ENCODE measurements at regions not wholly inside any gene's neighbourhood (a gene's known extent, or its start where the extent isn't known, plus 50 kb on each side); places are given as distances from the start of the nearest gene placed in this dataset.

DNA sequence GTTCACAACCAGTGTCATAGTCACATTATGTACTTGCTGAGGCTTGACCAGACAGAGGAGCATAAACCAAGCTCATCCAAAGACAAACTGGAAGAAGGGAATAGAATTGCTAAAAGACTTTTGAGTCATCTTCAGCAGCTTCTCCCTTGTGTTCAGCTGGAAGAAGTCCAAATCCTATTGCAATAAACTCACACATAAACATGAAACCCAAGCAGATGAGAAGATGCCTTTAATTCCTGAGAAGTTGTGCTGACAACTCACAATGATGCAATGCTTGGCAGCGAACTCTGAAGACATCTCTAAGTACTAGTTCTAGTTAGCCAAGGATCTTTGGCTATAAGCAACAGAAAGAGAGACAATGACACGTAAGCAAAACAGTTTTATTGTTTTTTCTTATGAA, 642.1 kb downstream of the KCTD16 start:
- peak; percentile 1 for DNase-seq (ENCODE audit: extremely low read depth, low read depth)
- H3K4me3 ChIP-seq (replicated peaks; ENCODE audit: low read depth, low read length), result no peak overlapping the region
- TF ChIP-seq, protein P1, sequence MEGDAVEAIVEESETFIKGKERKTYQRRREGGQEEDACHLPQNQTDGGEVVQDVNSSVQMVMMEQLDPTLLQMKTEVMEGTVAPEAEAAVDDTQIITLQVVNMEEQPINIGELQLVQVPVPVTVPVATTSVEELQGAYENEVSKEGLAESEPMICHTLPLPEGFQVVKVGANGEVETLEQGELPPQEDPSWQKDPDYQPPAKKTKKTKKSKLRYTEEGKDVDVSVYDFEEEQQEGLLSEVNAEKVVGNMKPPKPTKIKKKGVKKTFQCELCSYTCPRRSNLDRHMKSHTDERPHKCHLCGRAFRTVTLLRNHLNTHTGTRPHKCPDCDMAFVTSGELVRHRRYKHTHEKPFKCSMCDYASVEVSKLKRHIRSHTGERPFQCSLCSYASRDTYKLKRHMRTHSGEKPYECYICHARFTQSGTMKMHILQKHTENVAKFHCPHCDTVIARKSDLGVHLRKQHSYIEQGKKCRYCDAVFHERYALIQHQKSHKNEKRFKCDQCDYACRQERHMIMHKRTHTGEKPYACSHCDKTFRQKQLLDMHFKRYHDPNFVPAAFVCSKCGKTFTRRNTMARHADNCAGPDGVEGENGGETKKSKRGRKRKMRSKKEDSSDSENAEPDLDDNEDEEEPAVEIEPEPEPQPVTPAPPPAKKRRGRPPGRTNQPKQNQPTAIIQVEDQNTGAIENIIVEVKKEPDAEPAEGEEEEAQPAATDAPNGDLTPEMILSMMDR (IDR thresholded peaks at IDR 0.05; ENCODE audit: low read depth, low read length, missing control alignments), result no peak

GRCh38 chr5:144800169-144800568, 629.5 kb downstream of the KCTD16 start:
- TF ChIP-seq, protein P1 (IDR thresholded peaks at IDR 0.05; ENCODE audit: low read depth, low read length, missing control alignments), result no peak
- no peak for DNase-seq (ENCODE audit: extremely low read depth, low read depth)
- no peak overlapping the region for H3K4me3 ChIP-seq (replicated peaks; ENCODE audit: low read depth, low read length)

DNA sequence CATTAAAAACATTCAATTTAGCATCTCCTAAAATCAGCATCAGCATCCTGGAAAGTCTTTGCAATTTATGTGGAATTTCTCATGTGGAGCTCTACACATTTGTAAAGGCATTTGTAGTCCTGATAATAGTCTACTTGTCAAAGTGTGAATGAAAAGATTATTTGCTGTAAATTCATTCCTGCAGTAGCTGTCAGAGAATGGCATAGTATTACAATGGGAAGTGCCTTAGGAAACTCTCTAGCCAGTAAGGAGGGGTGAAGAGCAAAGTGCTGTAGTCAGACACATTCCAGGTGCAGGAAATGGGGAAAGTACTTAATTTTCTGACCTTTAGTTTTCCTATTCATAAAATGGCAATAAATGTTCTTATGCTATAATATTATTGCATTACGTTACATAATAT, 627.9 kb downstream of the KCTD16 start:
- TF ChIP-seq, protein P1 (IDR thresholded peaks at IDR 0.05; ENCODE audit: low read depth, low read length, missing control alignments), result no peak
- no peak for DNase-seq (ENCODE audit: extremely low read depth, low read depth)
- no peak overlapping the region for H3K4me3 ChIP-seq (replicated peaks; ENCODE audit: low read depth, low read length)

DNA sequence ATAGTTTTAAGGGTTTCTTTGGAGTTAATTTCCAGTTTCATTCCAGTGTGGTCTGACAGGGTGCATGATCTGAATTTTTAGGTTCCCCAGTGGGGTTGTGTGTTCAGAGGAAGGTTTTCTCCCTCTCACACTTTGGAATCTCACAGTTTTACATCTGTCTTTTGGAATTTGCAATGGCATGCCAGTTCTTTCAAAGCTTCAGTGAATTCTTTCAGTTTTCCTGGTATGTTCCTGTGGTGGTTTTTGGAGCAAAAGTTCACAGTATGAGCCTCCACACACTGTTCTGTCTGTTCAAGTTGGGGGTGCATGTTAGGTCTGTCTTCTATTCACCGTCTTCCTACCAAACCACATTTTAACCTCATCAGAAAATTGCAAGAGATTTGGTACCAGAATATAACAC, 624.2 kb downstream of the KCTD16 start:
- H3K4me3 ChIP-seq (replicated peaks; ENCODE audit: low read depth, low read length), result no peak overlapping the region
- TF ChIP-seq, protein P1 (IDR thresholded peaks at IDR 0.05; ENCODE audit: low read depth, low read length, missing control alignments), result no peak
- no peak for DNase-seq (ENCODE audit: extremely low read depth, low read depth)

- TF ChIP-seq, protein P1 (IDR thresholded peaks at IDR 0.05; ENCODE audit: low read depth, low read length, missing control alignments), result no peak
- DNase-seq (ENCODE audit: extremely low read depth, low read depth), result no peak
- no peak overlapping the region for H3K4me3 ChIP-seq (replicated peaks; ENCODE audit: low read depth, low read length)
Observed at GRCh38 chr5:144788556-144788955, 617.9 kb downstream of the KCTD16 start.

DNA sequence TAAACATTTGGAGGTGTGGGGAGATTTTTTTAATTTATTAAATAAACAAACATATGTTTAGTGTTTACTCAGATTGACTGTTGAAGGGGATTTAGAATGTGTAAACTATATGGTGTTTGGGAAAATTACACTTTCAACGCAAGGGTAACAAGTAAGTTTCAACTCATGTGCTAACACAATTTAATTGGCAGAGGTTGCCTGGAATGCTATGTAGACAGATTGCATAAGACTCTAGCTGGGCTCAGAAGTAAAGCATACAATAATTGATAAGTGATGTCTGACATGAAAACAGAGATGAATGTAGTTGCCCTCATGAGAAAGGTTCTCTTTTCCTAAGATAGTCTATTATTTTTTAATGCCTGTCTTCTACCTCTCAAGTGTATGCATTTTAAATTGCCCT, 617.4 kb downstream of the KCTD16 start:
- H3K4me3 ChIP-seq (replicated peaks; ENCODE audit: low read depth, low read length), result no peak overlapping the region
- no peak for DNase-seq (ENCODE audit: extremely low read depth, low read depth)
- TF ChIP-seq, protein P1 (IDR thresholded peaks at IDR 0.05; ENCODE audit: low read depth, low read length, missing control alignments), result no peak

GRCh38 chr5:144779368-144779767, 608.7 kb downstream of the KCTD16 start:
- no peak for DNase-seq (ENCODE audit: extremely low read depth, low read depth)
- TF ChIP-seq, protein P1 (IDR thresholded peaks at IDR 0.05; ENCODE audit: low read depth, low read length, missing control alignments), result no peak
- H3K4me3 ChIP-seq (replicated peaks; ENCODE audit: low read depth, low read length), result no peak overlapping the region

Measured in HFF-Myc (cell line).